ENCODE measurements at regions not wholly inside any gene's neighbourhood (a gene's known extent, or its start where the extent isn't known, plus 50 kb on each side); places are given as distances from the start of the nearest gene placed in this dataset.

DNA sequence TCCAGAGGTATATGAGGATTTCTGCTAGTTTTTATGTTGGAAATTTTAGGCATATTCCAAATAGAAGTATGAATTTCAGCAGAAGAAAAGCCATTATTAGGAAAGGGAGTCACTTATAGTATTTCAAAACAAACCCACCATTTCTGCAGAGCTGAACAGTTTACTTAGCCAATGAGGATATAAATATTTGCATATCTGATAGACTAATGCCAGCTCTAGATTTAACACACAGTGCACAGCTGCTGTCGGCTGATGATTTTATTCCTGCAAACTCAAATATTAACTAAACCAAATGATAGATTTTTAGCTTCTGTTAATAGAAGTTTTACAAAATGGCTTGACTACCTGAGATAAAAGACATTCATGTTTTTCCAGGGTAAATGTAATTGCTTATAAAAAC is 375.8 kb upstream of the FANCL start:
- TF ChIP-seq, protein P1, sequence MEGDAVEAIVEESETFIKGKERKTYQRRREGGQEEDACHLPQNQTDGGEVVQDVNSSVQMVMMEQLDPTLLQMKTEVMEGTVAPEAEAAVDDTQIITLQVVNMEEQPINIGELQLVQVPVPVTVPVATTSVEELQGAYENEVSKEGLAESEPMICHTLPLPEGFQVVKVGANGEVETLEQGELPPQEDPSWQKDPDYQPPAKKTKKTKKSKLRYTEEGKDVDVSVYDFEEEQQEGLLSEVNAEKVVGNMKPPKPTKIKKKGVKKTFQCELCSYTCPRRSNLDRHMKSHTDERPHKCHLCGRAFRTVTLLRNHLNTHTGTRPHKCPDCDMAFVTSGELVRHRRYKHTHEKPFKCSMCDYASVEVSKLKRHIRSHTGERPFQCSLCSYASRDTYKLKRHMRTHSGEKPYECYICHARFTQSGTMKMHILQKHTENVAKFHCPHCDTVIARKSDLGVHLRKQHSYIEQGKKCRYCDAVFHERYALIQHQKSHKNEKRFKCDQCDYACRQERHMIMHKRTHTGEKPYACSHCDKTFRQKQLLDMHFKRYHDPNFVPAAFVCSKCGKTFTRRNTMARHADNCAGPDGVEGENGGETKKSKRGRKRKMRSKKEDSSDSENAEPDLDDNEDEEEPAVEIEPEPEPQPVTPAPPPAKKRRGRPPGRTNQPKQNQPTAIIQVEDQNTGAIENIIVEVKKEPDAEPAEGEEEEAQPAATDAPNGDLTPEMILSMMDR (IDR thresholded peaks at IDR 0.05): no peak
- no peak for TF ChIP-seq POLR2AphosphoS5 (IDR thresholded peaks at IDR 0.05)
- no peak for TF ChIP-seq POLR2A (IDR thresholded peaks at IDR 0.05)
